ENCODE measurements at regions not wholly inside any gene's neighbourhood (a gene's known extent, or its start where the extent isn't known, plus 50 kb on each side); places are given as distances from the start of the nearest gene placed in this dataset.

DNA sequence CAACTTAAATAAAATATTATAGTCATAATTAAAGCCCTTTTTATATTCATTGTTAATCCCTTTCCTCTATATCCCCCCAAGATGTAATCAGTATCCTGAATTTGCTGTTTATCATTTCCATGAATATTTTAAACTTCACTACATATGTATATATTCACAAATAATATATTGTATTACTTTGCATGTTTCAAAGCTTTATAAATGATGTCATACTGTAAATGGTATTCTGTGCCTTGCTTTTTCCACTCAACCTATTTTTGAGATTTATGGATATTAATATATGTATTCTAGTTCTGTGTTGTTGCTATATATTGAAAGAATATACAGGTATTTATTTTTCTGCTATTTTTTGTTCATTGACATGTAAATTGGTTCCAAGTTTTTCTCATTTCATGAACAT lies 173.1 kb downstream of the CCDC71L start:
- TF ChIP-seq, protein P1, sequence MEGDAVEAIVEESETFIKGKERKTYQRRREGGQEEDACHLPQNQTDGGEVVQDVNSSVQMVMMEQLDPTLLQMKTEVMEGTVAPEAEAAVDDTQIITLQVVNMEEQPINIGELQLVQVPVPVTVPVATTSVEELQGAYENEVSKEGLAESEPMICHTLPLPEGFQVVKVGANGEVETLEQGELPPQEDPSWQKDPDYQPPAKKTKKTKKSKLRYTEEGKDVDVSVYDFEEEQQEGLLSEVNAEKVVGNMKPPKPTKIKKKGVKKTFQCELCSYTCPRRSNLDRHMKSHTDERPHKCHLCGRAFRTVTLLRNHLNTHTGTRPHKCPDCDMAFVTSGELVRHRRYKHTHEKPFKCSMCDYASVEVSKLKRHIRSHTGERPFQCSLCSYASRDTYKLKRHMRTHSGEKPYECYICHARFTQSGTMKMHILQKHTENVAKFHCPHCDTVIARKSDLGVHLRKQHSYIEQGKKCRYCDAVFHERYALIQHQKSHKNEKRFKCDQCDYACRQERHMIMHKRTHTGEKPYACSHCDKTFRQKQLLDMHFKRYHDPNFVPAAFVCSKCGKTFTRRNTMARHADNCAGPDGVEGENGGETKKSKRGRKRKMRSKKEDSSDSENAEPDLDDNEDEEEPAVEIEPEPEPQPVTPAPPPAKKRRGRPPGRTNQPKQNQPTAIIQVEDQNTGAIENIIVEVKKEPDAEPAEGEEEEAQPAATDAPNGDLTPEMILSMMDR (IDR thresholded peaks at IDR 0.05) = no peak
- TF ChIP-seq POLR2A (IDR thresholded peaks at IDR 0.05) = no peak
